ENCODE measurements at regions not wholly inside any gene's neighbourhood (a gene's known extent, or its start where the extent isn't known, plus 50 kb on each side); places are given as distances from the start of the nearest gene placed in this dataset.

DNA sequence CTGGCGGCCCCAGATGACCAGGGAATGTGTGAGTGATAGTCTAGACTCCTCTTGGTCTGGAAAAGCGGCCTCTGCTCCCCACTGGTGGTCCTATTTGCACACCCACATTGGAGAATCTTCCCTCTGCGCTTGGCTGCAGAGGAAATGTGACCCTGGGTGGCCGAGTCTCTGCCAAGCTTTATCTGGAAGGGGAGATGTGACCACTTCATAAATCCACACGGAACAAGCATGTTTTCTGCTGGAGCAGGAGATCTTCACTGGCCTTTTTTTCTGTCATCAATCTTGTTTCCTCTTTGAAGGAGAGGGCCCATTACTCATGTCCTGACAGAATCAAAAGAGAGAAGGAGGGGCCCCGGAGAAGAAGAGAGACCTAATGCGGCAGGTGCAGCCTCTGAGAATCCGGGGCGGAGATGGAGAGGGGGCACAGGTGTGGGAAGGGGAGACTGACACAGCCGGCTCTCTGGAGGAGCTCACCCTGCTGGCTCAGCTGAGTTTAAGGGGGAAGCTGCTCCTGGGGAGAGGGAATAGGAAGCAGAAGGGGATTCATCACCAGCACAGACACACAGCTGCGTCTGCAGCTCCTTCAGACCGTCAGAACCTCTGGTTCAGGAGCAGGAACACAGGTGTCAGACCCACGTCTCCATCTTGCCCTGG, 116.3 kb downstream of the SOX9 start:
- TF ChIP-seq, protein P1, sequence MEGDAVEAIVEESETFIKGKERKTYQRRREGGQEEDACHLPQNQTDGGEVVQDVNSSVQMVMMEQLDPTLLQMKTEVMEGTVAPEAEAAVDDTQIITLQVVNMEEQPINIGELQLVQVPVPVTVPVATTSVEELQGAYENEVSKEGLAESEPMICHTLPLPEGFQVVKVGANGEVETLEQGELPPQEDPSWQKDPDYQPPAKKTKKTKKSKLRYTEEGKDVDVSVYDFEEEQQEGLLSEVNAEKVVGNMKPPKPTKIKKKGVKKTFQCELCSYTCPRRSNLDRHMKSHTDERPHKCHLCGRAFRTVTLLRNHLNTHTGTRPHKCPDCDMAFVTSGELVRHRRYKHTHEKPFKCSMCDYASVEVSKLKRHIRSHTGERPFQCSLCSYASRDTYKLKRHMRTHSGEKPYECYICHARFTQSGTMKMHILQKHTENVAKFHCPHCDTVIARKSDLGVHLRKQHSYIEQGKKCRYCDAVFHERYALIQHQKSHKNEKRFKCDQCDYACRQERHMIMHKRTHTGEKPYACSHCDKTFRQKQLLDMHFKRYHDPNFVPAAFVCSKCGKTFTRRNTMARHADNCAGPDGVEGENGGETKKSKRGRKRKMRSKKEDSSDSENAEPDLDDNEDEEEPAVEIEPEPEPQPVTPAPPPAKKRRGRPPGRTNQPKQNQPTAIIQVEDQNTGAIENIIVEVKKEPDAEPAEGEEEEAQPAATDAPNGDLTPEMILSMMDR (IDR thresholded peaks at IDR 0.05) = no peak
- no peak for TF ChIP-seq POLR2A (IDR thresholded peaks at IDR 0.05)

Data from heart left ventricle (tissue), 13 donors.